Pons (tissue), 1 donor: ENCODE measurements at regions not wholly inside any gene's neighbourhood (a gene's known extent, or its start where the extent isn't known, plus 50 kb on each side); places are given as distances from the start of the nearest gene placed in this dataset.

ENCODE experiments used
- DNase-seq: peaks from one replicate; pipeline ENCODE4 v3.0.0-alpha.2; 2016; ENCODE audit warnings: low spot score

DNA sequence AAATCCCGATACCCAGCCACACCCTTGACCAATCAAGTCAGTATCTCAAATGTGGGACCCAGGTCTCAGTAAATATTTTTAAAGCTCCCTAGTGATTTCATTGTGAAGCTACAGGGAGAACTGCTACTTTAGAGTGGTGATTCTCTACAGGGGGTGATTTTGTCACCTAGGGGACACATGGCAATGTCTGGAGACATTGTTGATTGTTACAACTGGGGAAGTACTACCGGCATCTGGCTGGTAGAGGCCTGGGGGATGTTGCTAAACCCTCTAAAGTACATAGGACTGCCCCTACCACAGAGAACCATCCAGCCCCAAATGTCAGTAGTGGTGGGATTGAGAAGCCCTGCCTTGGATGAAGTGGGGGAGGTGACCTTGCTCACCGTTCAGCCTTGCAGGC, 152.9 kb downstream of the RPS24 start:
- no peak for DNase-seq

DNA sequence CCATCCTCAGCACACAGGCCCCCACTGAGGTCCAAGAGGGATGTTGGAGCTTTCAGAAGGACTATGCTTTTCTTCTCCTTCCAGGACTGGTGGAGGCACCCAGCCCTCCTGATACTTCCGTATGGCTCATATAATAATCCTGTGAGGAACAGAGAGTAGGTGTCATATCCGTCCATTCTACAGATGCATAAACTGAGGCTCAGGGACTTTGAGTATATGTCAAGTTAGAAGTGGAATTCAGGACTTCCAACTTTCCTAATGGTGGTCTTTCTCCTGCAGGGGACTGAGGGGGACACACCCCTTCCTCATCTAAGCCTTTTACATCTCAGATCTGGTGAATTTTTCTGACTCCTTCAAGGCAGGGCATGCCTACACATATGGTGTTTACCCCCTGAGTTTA, 153.7 kb downstream of the RPS24 start:
- DNase-seq: no peak

DNA sequence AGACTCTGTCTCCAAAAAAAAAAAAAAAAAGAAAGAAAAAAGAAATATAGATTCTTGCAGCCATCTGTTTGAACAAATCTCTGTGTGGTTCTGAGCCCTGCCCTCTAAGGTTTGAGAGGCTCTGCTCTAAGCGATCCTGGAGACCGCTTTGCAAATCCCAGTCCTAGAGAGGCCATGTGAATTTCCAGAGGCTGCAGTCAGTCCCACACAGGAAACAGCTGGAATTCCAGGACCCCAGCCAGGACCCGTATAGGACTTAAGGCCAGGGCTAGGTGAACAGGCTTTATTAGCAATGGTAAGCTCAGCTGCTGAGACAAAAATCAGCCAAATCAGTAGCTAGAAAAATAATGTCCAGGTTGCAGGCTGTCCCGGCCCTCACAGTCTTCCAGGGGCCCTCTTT, 154.8 kb downstream of the RPS24 start:
- no peak for DNase-seq

DNA sequence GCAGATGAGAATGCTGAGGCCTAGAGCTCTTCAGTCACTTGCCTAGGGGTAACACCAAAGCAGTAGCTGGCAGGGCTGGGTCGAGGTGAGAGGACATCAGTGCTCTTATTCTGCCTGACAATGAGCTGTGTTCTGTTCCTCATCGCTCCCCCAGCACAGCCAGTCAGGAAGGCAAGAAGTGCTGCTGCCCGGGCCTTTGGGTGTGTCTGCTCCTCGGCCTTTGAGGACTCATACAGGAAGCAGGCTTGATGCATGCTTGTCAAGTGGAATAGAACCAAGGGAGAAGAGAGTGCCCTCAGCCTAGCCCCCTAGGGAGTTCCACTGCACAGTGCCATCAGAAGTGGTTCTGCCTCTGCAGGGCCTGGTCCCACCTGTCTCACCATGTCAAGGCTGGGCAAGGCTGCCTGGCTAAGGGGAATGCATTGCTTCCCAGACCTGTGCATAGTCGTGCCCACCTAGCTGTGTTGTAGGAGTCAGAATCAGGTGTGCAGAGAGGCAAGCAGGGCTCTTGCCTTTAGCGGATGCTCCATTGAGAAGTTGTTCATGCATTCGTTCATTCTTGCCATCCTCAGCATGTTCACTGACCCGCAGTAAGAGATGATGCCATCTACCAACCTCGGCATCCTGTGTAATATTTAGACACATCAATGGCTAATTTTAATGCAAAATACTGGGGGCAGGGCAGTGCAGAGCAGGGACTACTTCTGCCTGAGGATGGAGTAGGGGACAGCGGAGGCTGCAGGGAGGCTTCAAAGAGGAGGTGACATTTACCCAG, 156.6 kb downstream of the RPS24 start:
- no peak for DNase-seq

DNA sequence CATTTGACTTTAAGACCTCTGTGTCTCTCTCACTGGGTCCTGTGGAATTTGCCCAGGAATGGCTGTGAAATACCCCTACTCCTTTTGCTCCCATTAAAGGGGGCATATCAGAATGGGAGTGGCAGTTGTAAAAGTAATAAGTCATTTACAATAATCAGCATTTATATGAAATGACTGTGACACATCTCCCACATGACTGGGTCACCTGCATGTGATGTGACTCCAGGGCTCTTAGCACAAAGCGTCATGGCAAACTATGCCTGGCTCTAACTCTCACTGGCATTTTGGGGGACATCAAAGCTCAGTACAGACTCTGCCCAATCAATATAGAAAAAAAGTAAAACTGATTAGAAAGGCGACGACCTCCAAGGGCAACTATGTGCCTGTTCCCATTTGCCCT, 157.6 kb downstream of the RPS24 start:
- no peak for DNase-seq

DNA sequence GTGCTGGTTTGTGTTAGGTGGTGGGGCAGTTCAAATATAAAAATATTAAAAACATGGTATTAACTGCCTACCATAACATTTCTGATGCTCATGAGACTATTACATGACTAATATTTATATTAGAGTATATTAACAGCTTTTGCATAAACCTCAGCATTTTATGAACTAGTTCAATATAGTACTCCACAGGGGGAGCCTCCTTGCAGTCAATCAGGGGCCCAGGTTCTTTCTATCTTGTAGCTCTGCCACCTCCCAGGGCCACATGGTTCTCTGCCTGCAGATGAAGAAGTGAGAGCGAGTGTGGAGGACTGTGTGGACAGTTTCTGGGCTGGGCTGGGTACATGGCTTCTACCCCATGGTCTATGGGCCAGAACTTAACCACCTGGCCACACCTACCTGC, 159.5 kb downstream of the RPS24 start:
- no peak for DNase-seq

DNA sequence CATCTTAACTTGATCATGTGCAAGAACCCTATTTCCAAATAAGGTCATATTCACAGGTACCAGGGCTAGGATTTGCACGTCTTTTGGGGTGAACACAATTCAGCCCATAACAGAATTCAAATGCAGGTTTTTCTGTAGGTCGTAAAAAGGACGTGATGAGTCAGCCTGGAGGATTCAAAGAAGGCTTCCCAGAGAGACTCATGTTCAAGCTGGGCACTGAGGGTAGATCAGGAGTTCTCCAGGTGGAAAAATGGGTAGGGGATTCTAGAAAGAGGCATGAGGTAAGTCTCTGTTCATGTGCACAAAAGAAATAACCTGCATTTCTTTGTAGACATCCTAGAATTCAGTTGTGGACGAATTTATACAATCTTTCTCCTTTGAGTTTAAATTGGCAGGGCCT, 160.4 kb downstream of the RPS24 start:
- no peak for DNase-seq

DNA sequence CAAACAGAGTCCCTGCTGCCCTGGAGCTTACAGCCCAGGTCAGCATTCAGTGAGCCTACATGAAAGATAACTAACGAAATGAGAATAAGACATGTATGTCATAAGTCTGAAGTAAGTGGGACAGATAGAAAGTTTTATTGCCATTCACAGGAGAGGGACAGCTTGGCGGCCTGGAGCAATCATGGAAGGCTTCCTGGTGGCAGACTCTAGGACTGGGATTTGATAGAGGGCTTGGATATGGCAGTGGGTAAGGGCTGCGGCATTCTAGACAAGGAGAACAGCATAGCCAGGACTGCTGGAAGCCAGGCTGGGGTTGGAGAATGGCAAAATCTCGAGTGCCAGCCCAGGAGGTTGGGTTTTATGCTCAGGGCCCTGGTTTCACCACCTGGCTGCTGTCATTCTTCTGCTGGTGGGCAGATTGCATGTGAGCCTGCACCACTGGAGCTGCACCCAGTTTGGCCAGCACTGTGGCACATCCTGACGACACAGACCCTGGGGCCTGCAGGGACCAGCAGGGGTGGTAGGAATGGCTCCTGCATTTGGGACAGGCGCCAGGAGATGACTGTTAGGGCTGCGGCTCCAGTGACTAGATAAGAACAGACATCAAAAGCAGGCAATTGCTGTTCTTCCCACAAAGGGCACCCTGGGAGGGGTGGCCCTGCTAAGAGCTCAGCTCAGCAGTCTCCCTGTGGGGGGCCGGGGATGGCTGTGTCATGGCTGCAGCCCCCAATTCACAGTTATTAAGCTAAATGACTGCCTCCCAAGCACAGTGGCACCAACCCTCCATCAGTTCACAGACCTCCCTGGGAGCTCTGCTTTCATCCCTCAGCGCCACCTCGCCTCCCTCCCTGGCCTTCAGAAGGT, 161.1 kb downstream of the RPS24 start:
- no peak for DNase-seq

DNA sequence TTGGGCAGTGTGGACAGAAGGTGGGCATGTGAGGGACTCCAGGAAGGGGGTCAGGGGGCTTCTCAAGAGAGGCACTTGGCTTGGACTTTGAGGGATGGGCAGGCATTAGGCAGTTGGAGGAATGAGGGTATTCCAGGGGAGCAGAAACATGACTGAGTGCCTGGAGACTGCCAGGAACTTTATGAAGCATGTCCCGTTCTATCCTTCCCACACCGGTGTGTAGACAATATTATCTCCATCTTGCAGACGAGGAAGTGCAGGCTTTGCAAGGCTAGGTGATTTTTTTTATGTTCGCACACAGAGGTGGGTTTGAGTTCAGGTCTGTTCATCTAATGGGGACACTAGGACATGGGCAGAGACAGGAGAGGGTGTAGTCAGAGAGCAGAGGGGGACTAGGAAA, 162.7 kb downstream of the RPS24 start:
- no peak for DNase-seq

DNA sequence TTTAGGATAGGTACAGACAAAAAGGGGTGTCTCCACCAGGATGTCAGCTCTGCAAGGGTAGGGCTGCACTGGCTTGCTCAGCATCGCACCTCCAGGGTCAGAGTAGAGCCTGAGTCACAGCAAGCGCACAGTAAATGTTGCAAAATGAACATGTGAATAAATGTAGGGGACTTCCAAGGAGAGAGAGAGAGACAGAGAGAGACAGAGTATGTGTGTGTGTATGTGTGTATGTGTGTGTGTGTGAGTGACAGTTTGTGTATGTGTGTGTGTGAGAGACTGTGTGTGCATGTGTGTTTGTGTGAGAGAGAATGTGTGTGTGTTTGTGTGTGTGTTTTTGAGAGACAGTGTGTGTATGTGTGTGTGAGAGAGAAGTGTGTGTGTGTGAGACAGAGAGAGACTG, 163.3 kb downstream of the RPS24 start:
- DNase-seq: no peak

DNA sequence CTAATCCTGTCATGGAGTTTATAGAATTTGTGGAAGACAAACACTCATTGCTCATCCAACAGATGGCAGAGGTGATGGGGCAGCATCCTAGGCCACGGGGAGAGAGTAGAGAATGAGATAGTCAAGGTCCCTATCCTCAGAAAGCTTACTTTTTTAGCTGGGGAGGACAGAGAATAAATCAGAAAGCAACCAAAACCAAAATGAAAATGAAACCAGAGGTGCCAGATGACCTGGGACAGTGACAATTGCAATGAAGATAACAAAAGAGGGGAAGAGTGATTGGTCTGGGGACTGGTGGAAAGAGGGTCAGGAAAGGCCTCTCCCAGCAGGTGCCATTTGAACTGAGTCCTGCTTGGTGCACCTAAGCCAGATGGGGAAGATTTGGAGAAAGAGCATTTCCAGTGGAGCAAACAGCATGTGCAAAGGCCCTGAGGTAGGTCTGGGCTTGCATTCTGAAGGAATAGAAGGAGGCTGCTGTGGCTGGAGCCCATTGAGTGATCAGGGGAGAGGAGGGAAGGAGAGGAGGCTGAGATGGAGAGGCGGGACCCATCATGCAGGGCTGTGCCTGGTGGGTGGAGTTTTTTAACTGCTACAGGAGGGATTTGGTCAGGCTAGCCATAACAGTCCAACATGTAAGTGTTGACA, 164.1 kb downstream of the RPS24 start:
- DNase-seq: no peak

DNA sequence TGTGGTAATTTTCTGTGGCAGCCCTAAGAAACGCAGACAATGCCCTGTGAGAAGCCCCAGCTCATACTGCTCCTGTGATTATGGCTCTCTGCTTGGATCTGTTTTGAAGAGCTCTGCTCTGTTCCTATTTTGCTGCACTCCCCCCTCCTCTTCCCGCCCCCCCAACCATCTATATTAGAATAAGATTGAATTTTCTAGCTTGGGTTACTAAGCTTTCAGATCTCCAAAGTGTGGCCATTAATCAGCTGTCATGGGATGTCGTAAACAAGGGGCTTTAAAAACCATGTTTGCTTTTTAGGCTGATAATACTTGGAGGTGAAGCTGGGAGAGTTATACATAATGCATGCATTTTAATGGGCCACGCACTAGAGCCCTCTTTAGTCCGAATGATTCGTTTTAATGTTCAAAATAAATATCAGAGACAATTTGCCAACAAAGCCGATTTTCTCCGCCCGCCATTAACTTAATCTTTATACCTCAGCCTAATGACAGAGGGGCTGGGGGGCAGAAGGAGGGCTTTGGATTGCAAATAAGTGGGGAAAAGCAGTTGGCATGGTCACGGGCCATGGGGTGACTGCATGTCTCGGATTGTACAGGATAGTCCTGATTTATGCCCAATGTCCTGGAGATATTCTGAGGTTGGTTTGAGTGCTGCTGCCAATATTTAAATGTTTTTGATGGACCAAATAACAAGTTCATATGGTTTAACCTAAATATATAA, 165.5 kb downstream of the RPS24 start:
- DNase-seq: no peak

DNA sequence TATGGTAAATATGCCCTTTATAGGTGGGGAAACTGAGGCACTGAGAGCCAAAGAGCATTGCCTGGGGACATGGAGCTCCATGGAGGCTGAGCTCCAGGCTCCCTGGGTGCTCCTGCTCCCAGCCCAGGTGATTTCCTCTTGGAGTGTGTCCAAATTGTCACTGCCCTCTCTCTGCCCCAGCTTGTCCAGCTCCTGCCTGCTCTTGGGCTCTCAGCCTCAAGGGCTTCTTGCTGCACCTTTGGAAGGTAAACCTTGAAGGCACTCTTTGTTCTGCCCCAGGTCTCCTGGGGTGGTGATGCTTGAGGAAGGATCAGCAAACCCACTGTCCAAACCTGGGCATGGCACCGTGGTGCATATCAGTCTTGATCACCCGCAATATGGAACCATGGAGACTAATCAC, 166.1 kb downstream of the RPS24 start:
- DNase-seq: no peak

DNA sequence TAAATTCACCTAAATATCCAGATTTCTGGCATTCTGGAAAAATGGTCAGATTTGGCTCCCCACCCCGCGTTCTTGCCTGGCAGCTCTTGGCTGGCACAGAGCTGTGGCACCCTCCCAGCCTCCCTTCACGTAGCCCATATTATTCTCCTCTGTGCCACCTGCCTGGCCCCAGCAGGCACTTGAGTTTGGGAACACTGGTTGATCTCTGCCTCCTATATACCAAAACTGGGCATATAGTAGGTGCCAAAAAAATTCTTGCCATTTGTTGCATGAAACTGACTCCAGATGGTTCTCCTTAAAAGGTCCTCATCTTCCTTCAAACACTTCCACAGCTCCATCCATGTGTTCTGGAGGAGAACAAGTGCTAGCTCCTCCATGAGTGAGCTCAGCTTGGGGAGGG, 167.0 kb downstream of the RPS24 start:
- no peak for DNase-seq

DNA sequence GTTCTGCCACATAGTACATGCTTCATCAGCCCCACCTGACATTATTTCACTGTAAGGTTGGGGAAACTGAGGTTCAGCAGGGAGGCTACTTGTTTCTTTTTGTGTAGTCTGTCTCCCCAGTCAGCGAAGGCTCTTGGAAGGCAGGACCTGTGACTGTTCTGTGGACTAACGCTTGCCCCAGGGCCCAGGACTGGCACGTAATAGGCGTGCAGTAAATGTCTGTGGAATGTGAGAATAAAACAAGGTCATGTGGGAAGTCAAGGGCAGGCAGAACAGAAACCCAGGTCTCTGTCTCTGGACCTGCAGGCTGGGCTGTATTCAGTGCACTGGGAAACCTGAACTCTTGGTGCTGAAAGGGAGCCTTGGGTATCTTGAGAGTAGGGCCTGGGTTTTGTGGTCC, 168.7 kb downstream of the RPS24 start:
- no peak for DNase-seq

DNA sequence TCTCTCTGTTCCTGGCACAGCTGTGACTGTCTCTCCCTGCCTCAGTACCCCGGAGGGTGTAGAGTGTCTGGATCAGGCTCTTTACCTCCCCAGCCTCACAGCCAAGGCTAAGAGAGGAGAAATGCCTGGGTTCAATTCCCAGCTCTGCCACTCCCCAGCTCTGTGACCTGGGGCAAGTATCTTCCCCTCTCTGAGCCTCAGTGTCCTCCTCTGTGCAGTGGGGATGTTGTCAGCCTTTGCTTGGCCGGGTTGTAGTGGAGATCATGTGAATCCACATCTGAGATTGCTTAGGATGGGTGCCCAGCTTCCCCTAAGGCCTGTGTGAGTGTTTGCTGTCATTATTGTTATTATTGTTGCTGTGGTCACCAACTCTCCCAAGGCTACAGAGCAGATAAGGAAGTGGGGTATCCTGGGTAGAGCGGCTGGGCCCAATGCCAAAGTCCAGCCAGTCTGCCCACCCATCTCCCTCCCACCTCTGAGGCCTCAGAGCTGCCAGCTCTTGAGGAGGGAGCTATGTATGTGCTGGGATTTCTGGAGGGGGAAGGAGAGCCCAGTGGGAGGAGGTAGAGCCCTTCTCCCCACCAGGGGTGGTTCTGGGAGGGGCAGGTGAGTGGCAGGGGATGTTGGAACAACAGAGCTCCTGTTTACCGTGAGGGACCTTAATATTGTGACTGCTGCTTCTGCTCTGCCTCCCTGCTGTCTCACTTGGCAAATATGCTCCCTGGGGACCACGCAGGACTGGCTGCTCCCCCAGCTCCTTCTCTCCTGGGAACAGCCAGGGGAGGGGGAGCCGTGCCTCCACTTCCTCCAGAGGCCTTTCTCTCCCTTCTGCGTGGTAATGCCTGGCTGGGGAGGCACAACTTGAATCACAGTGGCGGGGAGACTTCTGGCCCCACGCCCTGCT, 170.5 kb downstream of the RPS24 start:
- no peak for DNase-seq

DNA sequence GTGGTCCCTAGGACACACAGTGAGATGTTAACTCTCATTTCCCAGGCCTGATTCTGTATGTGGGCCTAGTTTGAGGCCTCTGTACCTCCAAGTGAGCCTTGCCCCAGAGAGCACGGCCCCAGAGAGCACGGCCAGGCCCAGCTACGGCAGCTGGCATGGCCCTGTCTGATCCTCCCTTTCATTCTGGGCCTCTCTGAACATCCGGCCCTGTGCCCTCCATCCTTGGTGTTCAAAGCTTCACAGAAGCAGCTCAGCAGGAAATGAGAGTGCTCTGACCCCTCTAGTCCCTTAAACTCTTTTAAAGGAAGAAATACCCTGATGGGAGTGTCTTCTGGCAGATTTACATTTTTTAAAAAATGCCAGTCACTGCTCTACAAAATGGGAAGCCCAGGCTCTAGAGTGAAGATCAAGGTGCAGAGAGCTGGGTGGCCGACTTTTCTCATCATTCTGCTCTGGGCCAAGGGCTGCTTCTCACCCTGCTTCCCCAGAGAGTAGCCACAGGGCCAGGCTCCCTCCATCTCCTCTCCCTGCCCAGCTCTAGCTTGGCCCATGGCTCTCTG, 171.9 kb downstream of the RPS24 start:
- DNase-seq: no peak

DNA sequence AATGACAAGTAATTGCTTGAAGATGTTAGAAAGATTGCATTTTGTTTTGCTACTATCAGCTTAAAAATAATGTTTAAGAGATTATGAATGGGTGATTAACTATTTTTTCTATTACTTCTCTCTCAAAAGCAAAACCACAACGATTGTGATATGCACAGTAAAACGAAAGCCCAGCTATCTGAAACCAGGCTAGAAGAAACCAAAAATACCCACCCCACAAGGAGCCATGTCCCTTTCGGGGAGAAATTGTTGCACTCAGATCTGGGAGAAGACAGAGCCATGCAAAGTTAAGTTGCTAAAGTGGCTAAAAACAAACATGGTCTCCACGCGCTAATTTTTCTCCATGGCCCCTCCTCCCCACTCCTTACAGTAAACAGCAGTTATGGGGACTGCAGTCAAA, 173.6 kb downstream of the RPS24 start:
- no peak for DNase-seq

DNA sequence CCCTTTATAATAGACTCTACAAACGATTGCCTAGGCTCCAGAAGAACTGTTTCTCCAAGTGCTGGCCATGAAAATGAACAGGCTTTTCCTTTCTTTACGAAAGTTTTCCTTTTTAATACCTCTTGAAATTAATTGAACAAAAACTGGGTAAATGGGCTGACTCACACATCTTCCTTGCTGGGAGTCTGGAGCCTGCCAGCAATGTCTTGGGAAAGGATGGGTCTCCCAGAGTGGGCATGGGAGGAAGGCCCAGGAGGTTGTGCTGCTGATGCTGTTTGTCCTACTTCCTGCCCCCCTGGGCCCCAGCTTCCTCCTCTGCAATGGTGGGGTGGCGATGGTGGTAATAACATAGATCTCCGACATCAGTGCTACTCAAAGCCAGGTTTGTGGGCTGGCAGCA, 174.1 kb downstream of the RPS24 start:
- DNase-seq: no peak

DNA sequence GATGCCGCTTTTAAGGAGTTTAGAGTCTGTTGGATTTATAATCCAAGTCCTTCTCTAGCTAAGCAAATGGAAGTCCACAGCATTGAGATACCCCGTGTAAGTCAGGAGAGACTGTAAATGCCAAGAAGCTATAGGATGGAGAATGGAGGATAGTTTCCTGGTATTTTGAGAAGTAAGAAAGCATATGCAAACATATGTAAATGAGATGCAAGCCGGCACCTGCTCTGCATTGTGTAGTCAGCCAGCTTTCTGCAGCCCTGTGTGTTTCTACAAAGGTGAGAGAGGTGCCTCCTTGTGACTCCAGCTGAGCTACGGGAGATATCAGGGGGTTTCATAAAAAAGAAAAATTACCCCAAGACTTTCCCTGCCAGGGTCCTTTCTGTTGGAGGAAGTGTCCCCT, 176.3 kb downstream of the RPS24 start:
- DNase-seq: no peak

DNA sequence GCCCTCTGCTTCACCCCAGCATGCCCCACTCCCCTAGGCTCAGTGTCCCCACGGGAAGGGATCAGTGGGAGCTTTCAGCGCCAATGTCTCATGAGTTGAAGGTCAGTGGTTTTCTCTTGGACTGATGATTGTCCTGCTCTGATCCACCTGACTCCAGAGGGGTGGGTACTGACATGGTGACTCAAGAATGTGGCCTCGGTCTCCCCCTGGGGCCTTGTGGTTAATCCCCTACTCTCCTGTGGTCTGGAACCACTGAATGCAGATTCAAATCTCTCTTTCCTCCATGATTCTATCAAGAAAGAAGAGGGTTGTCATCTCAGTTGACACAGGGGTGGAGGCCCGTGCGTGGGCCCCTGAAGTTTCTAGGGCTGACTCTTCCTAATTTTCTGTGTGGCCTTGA, 176.9 kb downstream of the RPS24 start:
- DNase-seq: no peak
